K562 (cell line): ENCODE measurements at regions not wholly inside any gene's neighbourhood (a gene's known extent, or its start where the extent isn't known, plus 50 kb on each side); places are given as distances from the start of the nearest gene placed in this dataset.

Experiments
- EZH2 ChIP-seq: IDR thresholded peaks from 2 replicates; pipeline ENCODE4 v1.6.1; 2012; ENCODE audit warnings: low read depth, mild to moderate bottlenecking, inconsistent platforms, low read length, borderline replicate concordance
- FUS ChIP-seq: fragments of 200-400 bp; formaldehyde crosslinking; optimal IDR thresholded peaks from 2 replicates; pipeline ENCODE3; 2017; ENCODE audit warnings: low read depth, low read length
- MEF2A ChIP-seq: IDR thresholded peaks from 2 replicates; pipeline ENCODE4 v1.6.1; 2011; ENCODE audit warnings: low read depth, mild to moderate bottlenecking, low read length, moderate library complexity; ENCODE audit not compliant: control insufficient read depth
- TBL1XR1 ChIP-seq, 2 experiments: IDR thresholded peaks; 2 replicates each; pipeline ENCODE4 v1.6.1; 2012; ENCODE audit warnings: improper control_type of control experiment in 2 of 2, low read length in 2 of 2, mild to moderate bottlenecking in 1 of 2
- TF ChIP-seq, protein P1 (sequence below), 2 experiments: fragments of 450-650 bp; IDR thresholded peaks; 2 replicates each; pipeline ENCODE4 v1.6.1; 2016; ENCODE audit warnings: mild to moderate bottlenecking in 2 of 2, borderline replicate concordance in 1 of 2, low read depth in 1 of 2, moderate library complexity in 1 of 2

DNA sequence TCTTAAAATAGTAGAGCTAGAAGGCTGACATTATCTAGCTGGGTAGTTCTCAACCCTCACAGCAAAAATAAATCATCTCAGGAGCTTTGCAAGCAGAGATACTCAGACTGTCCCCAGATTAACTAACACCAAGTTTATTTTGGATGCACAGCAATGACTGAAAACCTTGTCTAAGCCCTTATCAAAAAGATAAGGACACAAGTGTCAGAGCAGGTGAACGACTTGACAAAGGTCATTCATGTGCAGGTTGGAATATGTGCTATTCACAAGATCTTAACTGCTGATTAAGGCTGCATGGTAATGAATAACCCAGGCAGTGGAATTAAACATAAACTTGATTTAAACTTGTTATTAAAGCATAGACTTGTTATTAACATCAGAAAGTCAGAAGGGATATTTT, 246.6 kb downstream of the BTG1 start (continued):
- TF ChIP-seq, protein P1, sequence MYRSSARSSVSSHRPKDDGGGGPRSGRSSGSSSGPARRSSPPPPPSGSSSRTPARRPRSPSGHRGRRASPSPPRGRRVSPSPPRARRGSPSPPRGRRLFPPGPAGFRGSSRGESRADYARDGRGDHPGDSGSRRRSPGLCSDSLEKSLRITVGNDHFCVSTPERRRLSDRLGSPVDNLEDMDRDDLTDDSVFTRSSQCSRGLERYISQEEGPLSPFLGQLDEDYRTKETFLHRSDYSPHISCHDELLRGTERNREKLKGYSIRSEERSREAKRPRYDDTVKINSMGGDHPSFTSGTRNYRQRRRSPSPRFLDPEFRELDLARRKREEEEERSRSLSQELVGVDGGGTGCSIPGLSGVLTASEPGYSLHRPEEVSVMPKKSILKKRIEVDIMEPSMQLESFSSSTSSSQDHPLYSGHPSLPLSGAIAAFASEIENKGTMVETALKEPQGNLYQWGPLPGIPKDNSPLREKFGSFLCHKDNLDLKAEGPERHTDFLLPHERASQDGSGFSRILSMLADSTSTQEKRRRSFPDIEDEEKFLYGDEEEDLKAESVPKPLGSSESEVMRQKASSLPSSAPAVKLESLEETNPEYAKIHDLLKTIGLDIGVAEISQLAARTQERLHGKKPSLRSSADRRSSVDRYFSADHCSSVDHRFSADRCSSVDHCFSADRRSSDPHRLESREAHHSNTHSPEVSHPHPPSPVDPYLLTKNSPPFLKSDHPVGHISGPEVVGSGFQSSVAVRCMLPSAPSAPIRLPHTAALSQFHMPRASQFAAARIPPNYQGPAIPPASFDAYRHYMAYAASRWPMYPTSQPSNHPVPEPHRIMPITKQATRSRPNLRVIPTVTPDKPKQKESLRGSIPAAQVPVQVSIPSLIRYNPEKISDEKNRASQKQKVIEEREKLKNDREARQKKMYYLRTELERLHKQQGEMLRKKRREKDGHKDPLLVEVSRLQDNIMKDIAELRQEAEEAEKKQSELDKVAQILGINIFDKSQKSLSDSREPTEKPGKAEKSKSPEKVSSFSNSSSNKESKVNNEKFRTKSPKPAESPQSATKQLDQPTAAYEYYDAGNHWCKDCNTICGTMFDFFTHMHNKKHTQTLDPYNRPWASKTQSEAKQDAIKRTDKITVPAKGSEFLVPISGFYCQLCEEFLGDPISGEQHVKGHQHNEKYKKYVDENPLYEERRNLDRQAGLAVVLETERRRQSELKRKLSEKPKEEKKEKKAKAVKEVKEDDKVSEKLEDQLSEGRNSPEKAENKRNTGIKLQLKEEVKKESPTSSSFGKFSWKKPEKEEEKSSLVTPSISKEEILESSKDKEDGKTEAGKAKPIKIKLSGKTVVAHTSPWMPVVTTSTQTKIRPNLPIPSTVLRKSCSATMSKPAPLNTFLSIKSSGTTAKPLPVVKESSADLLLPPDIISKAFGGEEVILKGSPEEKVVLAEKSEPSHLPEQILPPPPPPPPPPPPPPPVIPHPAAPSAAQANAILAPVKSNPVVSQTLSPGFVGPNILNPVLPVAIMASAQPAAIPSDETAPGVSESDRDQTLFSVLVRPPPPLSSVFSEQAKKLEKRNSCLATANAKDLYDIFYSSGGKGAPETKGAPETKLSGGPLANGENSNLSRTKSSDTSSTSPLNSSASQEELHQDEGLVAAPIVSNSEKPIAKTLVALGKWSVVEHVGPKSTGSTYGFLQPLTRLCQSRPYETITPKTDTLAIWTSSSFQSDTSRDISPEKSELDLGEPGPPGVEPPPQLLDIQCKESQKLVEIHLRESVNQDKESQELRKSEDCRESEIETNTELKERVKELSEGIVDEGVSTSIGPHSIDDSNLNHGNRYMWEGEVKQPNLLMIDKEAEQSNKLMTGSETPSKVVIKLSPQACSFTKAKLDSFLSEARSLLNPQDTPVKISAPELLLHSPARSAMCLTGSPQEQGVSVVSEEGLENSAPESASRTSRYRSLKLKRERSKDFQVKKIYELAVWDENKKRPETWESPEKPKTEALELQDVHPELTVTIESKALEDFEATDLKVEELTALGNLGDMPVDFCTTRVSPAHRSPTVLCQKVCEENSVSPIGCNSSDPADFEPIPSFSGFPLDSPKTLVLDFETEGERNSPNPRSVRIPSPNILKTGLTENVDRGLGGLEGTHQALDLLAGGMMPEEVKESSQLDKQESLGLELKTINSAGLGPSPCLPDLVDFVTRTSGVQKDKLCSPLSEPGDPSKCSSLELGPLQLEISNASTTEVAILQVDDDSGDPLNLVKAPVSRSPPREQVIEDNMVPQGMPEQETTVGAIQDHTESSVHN (IDR thresholded peaks at IDR 0.05; ENCODE audit: borderline replicate concordance in 1 of 2, low read depth in 1 of 2), result no peak
- TF ChIP-seq MEF2A (no peak), EZH2 (no peak), FUS (no peak), TBL1XR1 (IDR thresholded peaks at IDR 0.05; ENCODE audit: low read length in 2 of 2) (no peak)
